B cell (primary cell): ENCODE measurements at regions not wholly inside any gene's neighbourhood (a gene's known extent, or its start where the extent isn't known, plus 50 kb on each side); places are given as distances from the start of the nearest gene placed in this dataset.
"Not testable (repeated sequence)": the region's sequence is repeated elsewhere in the genome, so short reads cannot be mapped to it uniquely, and the experiment has no call there.

ENCODE experiments used
- ATAC-seq: fragments of 200-7000 bp; cut with Tn5 transposase; one replicate; pipeline ENCODE4 v1.10.0; 2021; ENCODE audit warnings: low read depth, mild to moderate bottlenecking, moderate number of reproducible peaks, moderate library complexity
- CTCF ChIA-PET: fragments of 350-600 bp; sonication (Branson Sonifier 250); formaldehyde crosslinking; loops from one replicate; lab custom pipeline; 2021; ENCODE audit warnings: antibody characterized with exemption, inconsistent platforms; lab: Charles Lee
- POLR2A ChIA-PET: fragments of 350-600 bp; sonication (Branson Sonifier 250); formaldehyde crosslinking; loops from one replicate; lab custom pipeline; 2021; ENCODE audit warnings: antibody characterized with exemption; lab: Charles Lee
- DNase-seq: peaks from one replicate; pipeline ENCODE4 v3.0.0; 2013
- H2AFZ ChIP-seq: 2 replicates; pipeline ENCODE4 v1.6.1; 2012; ENCODE audit warnings: mild to moderate bottlenecking, low read depth, low read length; ENCODE audit not compliant: insufficient read depth, poor library complexity, severe bottlenecking
- H3K27ac ChIP-seq, 2 donors: 1 replicate in 1 of 2; 2 replicates in 1 of 2; pipeline ENCODE4 v1.5.1; 2012 to 2013; ENCODE audit warnings: low read length in 2 of 2, mild to moderate bottlenecking in 2 of 2, moderate library complexity in 1 of 2
- H3K27me3 ChIP-seq, 4 experiments: fragments of 200-600 bp in 1 of 4; sonication (generic) in 1 of 4; replicated peaks in 1 of 4; 1 replicate in 2 of 4; 2 replicates in 2 of 4; pipeline versions ENCODE4 v1.6.1 to v1.7.0; 2013 to 2016; ENCODE audit warnings: low read length in 3 of 4, mild to moderate bottlenecking in 2 of 4, mixed read lengths in 1 of 4, moderate library complexity in 1 of 4; ENCODE audit not compliant: insufficient read depth in 4 of 4, control insufficient read depth in 3 of 4; ENCODE audit errors: control extremely low read depth in 1 of 4
- H3K36me3 ChIP-seq, 2 experiments: replicated peaks in 1 of 2; 1 replicate in 1 of 2; 2 replicates in 1 of 2; pipeline versions ENCODE4 v1.6.1 to v1.7.1; 2013; ENCODE audit warnings: low read length in 1 of 2; ENCODE audit not compliant: insufficient read depth in 2 of 2, control insufficient read depth in 1 of 2; ENCODE audit errors: control extremely low read depth in 1 of 2, extremely low read depth in 1 of 2
- H3K4me1 ChIP-seq, 2 donors: fragments of 200-600 bp in 1 of 2; sonication (generic) in 1 of 2; 1 replicate in 1 of 2; 2 replicates in 1 of 2; pipeline versions ENCODE4 v1.5.1 to v1.6.1; 2013 to 2017; ENCODE audit warnings: low read length in 2 of 2; ENCODE audit not compliant: control insufficient read depth in 2 of 2, insufficient read depth in 2 of 2
- H3K4me2 ChIP-seq: replicated peaks from 2 replicates; pipeline ENCODE3; 2012; ENCODE audit warnings: mild to moderate bottlenecking, low read depth, low read length; ENCODE audit not compliant: poor library complexity, severe bottlenecking
- H3K4me3 ChIP-seq, 5 experiments: fragments of 200-600 bp in 1 of 5; sonication (generic) in 1 of 5; 1 replicate in 3 of 5; 2 replicates in 2 of 5; pipeline versions ENCODE4 v1.5.1 to v1.7.0; 2011 to 2016; ENCODE audit warnings: low read length in 4 of 5, mild to moderate bottlenecking in 4 of 5, low read depth in 2 of 5, control low read depth in 1 of 5, moderate library complexity in 1 of 5; ENCODE audit not compliant: insufficient read depth in 1 of 5; ENCODE audit errors: control extremely low read depth in 1 of 5, extremely low read depth in 1 of 5
- H3K79me2 ChIP-seq: fragments of 200-600 bp; sonication (generic); one replicate; pipeline ENCODE4 v1.6.0; 2016; ENCODE audit warnings: low read length; ENCODE audit not compliant: control insufficient read depth, insufficient read depth
- H3K9ac ChIP-seq: fragments of 200-600 bp; sonication (generic); 2 replicates; pipeline ENCODE4 v1.6.1; 2017; ENCODE audit warnings: mild to moderate bottlenecking, low read length, moderate library complexity
- H3K9me3 ChIP-seq, 3 donors: one replicate each; pipeline versions ENCODE4 v1.6.1 to v1.7.1; 2013; ENCODE audit warnings: low read length in 2 of 3; ENCODE audit not compliant: control insufficient read depth in 2 of 3, insufficient read depth in 1 of 3; ENCODE audit errors: control extremely low read depth in 1 of 3
- H4K20me1 ChIP-seq: 2 replicates; pipeline ENCODE4 v1.6.0; 2012; ENCODE audit warnings: mild to moderate bottlenecking, low read length; ENCODE audit not compliant: insufficient read depth, control insufficient read depth, poor library complexity, severe bottlenecking
- H3K27ac Mint-ChIP-seq: one replicate; pipeline ENCODE4 v1.8.0; 2021; ENCODE audit warnings: mixed read lengths
- H3K27me3 Mint-ChIP-seq: one replicate; pipeline ENCODE4 v1.8.0; 2021; ENCODE audit warnings: mixed read lengths
- H3K4me1 Mint-ChIP-seq: one replicate; pipeline ENCODE4 v1.8.0; 2021; ENCODE audit warnings: mixed read lengths
- H3K4me3 Mint-ChIP-seq: one replicate; pipeline ENCODE4 v1.8.0; 2021; ENCODE audit warnings: mixed read lengths
- H3K9me3 Mint-ChIP-seq: one replicate; pipeline ENCODE4 v1.8.0; 2022; ENCODE audit warnings: mixed read lengths; ENCODE audit not compliant: insufficient read depth
- EZH2 ChIP-seq: IDR thresholded peaks from 2 replicates; pipeline ENCODE4 v1.6.1; 2012; ENCODE audit warnings: borderline replicate concordance, low read depth, mild to moderate bottlenecking, moderate library complexity, low read length; ENCODE audit not compliant: insufficient read depth, poor library complexity, severe bottlenecking
- WGBS: methylation state at CpG from one replicate; pipeline ENCODE4 v1.1.5; 2013; ENCODE audit warnings: missing lambda C conversion rate; ENCODE audit not compliant: insufficient coverage; 5-methylcytosine and 5-hydroxymethylcytosine counted together
- intact Hi-C: fragments of 100-400 bp; cut with micrococcal nuclease; formaldehyde crosslinking; loops from one replicate; pipeline ENCODE4 v1.10.0; 2022
- TF ChIP-seq, protein P1 (sequence below): fragments of 200-600 bp; IDR thresholded peaks from one replicate; pipeline ENCODE4 v1.8.0; 2022; ENCODE audit warnings: antibody characterized with exemption, mild to moderate bottlenecking

DNA sequence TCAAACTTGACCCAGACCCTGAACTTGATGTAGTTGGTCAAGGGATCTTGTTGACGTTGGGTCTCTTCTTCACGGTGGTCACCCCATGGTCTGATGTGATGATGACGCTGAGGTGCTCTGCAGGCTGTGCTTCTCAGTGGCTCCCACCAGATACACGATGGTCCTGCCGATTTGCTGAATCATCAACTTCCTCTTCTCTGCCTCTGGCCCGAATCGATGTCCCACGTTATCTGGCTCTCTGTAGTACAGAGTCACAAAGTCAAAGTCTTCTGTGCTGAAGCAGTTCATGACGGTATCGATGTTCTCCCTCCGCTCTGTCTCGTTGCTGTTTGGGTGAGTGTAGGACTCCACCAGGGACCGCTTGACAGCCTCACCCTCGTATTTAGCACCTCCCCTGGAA lies 58.5 kb upstream of the ZNF195 start:
- H3K27me3 Mint-ChIP-seq: peaks cover 18% of the 10 kb centered on the region
- ATAC-seq, H3K9ac ChIP-seq, H3K27me3 ChIP-seq, H3K9me3 Mint-ChIP-seq, H3K79me2 ChIP-seq, H3K27ac Mint-ChIP-seq, H3K27ac ChIP-seq, H3K9me3 ChIP-seq, H3K36me3 ChIP-seq, H3K4me3 ChIP-seq, CTCF ChIA-PET, intact Hi-C loops, H3K4me1 ChIP-seq, H2AFZ ChIP-seq, H3K4me1 Mint-ChIP-seq, H4K20me1 ChIP-seq, H3K4me3 Mint-ChIP-seq, POLR2A ChIA-PET, DNase-seq, H3K4me2 ChIP-seq: not testable (repeated sequence)
- 83% methylated on average over 1 of the region's 14 CpGs for WGBS

DNA sequence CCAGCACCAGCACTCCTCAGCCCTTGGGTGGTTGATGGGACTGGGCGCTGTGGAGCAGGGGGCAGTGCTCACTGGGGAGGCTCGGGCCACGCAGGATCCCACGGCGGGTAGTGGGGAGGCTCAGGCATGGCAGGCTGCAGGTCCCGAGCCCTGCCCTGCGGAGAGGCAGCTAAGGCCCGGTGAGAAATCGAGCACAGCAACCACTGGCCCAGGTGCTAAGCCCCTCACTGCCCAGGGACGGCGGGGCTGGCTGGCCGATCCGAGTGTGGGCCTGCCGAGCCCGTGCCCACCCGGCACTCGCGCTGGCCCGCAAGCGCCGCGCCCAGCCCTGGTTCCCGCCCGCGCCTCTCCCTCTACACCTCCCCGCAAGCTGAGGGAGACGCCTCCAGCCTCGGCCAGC lies 56.0 kb upstream of the ZNF195 start:
- no peak for DNase-seq
- no peak overlapping the region for H3K27ac Mint-ChIP-seq

DNA sequence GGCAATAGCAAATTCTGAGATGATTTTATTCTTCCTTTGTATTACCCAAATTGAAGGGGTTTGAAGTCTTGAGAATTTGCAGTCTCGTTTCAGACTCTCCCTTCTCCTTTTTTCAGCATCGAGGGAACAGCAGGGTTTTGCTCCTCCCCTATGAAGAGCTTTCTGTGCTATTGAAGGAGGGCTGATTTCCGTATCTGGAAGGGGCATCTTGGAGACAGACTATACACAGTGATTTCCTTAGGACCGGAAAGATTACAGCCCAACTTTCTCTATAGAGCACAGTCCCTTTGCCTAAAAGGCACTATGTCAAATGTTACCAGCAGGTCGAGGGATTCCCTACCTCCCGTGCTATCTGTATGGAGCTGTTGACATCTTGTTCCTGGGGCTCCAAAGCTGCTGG lies 50.2 kb upstream of the ZNF195 start:
- H3K27ac Mint-ChIP-seq, H3K79me2 ChIP-seq, H3K4me2 ChIP-seq, DNase-seq, H3K27me3 ChIP-seq, H2AFZ ChIP-seq, H3K9ac ChIP-seq, H3K4me3 ChIP-seq, POLR2A ChIA-PET, H3K36me3 ChIP-seq, H3K4me1 ChIP-seq, H3K4me1 Mint-ChIP-seq, CTCF ChIA-PET, ATAC-seq, H3K27ac ChIP-seq, H3K9me3 Mint-ChIP-seq, H3K4me3 Mint-ChIP-seq, intact Hi-C loops, H4K20me1 ChIP-seq, H3K9me3 ChIP-seq: not testable (repeated sequence)
- peaks cover 28% of the 10 kb centered on the region for H3K27me3 Mint-ChIP-seq
- WGBS: 60% methylated on average over 3 of the region's 6 CpGs

More for the DNA sequence above, 56.0 kb upstream of the ZNF195 start:
- ChIA-PET CTCF (no interaction called here), POLR2A (no interaction called here)
- WGBS: 94% methylated on average over 27 of the region's 28 CpGs
- H3K27me3 Mint-ChIP-seq: peaks cover 17% of the 10 kb centered on the region
- H3K4me1 Mint-ChIP-seq: no peaks in the 10 kb centered on the region
- no peak overlapping the region for H3K4me3 ChIP-seq
- no peak for TF ChIP-seq EZH2
- TF ChIP-seq, protein P1, sequence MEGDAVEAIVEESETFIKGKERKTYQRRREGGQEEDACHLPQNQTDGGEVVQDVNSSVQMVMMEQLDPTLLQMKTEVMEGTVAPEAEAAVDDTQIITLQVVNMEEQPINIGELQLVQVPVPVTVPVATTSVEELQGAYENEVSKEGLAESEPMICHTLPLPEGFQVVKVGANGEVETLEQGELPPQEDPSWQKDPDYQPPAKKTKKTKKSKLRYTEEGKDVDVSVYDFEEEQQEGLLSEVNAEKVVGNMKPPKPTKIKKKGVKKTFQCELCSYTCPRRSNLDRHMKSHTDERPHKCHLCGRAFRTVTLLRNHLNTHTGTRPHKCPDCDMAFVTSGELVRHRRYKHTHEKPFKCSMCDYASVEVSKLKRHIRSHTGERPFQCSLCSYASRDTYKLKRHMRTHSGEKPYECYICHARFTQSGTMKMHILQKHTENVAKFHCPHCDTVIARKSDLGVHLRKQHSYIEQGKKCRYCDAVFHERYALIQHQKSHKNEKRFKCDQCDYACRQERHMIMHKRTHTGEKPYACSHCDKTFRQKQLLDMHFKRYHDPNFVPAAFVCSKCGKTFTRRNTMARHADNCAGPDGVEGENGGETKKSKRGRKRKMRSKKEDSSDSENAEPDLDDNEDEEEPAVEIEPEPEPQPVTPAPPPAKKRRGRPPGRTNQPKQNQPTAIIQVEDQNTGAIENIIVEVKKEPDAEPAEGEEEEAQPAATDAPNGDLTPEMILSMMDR: no peak
- H4K20me1 ChIP-seq: no peaks in the 10 kb centered on the region
- H3K36me3 ChIP-seq: no peaks in the 10 kb centered on the region
- H3K4me1 ChIP-seq: no peaks in the 10 kb centered on the region
- no peak overlapping the region for H2AFZ ChIP-seq
- H3K9me3 ChIP-seq: no peaks in the 10 kb centered on the region
- peaks cover 0 to 3% (median 0%) of the 10 kb centered on the region in 4 experiments for H3K27me3 ChIP-seq
- intact Hi-C loops: no loop called here
- no peak overlapping the region for H3K4me2 ChIP-seq
- no peak for ATAC-seq
- H3K27ac ChIP-seq: no peak overlapping the region
- no peak overlapping the region for H3K9ac ChIP-seq
- H3K9me3 Mint-ChIP-seq: no peaks in the 10 kb centered on the region
- no peaks in the 10 kb centered on the region for H3K79me2 ChIP-seq
- no peak overlapping the region for H3K4me3 Mint-ChIP-seq
